GM23338 (cell line): ENCODE measurements at regions not wholly inside any gene's neighbourhood (a gene's known extent, or its start where the extent isn't known, plus 50 kb on each side); places are given as distances from the start of the nearest gene placed in this dataset.

Experiments
- ATAC-seq: fragments of 200-7000 bp; cut with Tn5 transposase; 3 replicates; pipeline ENCODE4 v1.9.1; 2020
- DNase-seq: peaks from one replicate; pipeline ENCODE4 v3.0.0-alpha.2; 2015; ENCODE audit warnings: low spot score
- H2AFZ ChIP-seq: fragments of 200-600 bp; sonication (generic); 2 replicates; pipeline ENCODE4 v1.8.0; 2016; ENCODE audit warnings: antibody characterized with exemption, mild to moderate bottlenecking, moderate library complexity
- H3F3A ChIP-seq: fragments of 200-600 bp; sonication (generic); replicated peaks from 2 replicates; pipeline ENCODE4 v1.8.0; 2017; ENCODE audit warnings: antibody characterized with exemption, mixed run types, low read depth
- H3K27ac ChIP-seq: fragments of 200-600 bp; sonication (generic); 2 replicates; pipeline ENCODE4 v1.6.1; 2016; ENCODE audit warnings: low read depth
- H3K27me3 ChIP-seq: fragments of 200-600 bp; sonication (generic); 2 replicates; pipeline ENCODE4 v1.8.0; 2016; ENCODE audit warnings: mild to moderate bottlenecking, mixed run types, moderate library complexity; ENCODE audit not compliant: insufficient read depth
- H3K36me3 ChIP-seq: fragments of 200-600 bp; sonication (generic); 2 replicates; pipeline ENCODE4 v1.8.0; 2016; ENCODE audit warnings: mild to moderate bottlenecking; ENCODE audit not compliant: insufficient read depth
- H3K4me1 ChIP-seq: fragments of 200-600 bp; sonication (generic); 2 replicates; pipeline ENCODE4 v1.8.0; 2016; ENCODE audit warnings: mild to moderate bottlenecking, moderate library complexity; ENCODE audit not compliant: insufficient read depth
- H3K4me2 ChIP-seq: fragments of 200-600 bp; sonication (generic); 2 replicates; pipeline ENCODE4 v1.7.1; 2017; ENCODE audit warnings: mixed run types
- H3K4me3 ChIP-seq: fragments of 200-600 bp; sonication (generic); 2 replicates; pipeline ENCODE4 v1.6.1; 2016; ENCODE audit warnings: mixed run types
- H3K79me2 ChIP-seq: fragments of 200-600 bp; sonication (generic); replicated peaks from 2 replicates; pipeline ENCODE4 v1.8.0; 2017; ENCODE audit warnings: mild to moderate bottlenecking; ENCODE audit not compliant: insufficient read depth
- H3K9me2 ChIP-seq: fragments of 200-600 bp; sonication (generic); 2 replicates; pipeline ENCODE4 v1.8.0; 2017; ENCODE audit not compliant: insufficient read depth
- H4K20me1 ChIP-seq: fragments of 200-600 bp; sonication (generic); replicated peaks from 2 replicates; pipeline ENCODE4 v1.8.0; 2017; ENCODE audit warnings: mild to moderate bottlenecking; ENCODE audit not compliant: insufficient read depth
- H3K27ac Mint-ChIP-seq: 2 replicates; pipeline ENCODE4 v1.8.0; 2020; ENCODE audit warnings: inconsistent platforms, mild to moderate bottlenecking, moderate library complexity, mixed read lengths
- H3K27me3 Mint-ChIP-seq: 3 replicates; pipeline ENCODE4 v1.8.0; 2022; ENCODE audit warnings: low read depth, mild to moderate bottlenecking, moderate library complexity, mixed read lengths, inconsistent platforms; ENCODE audit not compliant: insufficient read depth, poor library complexity
- H3K36me3 Mint-ChIP-seq: 3 replicates; pipeline ENCODE4 v1.8.0; 2021; ENCODE audit warnings: low read depth, mild to moderate bottlenecking, inconsistent platforms, moderate library complexity, mixed read lengths
- H3K4me1 Mint-ChIP-seq: 3 replicates; pipeline ENCODE4 v1.8.0; 2020; ENCODE audit warnings: mild to moderate bottlenecking, inconsistent platforms, mixed read lengths
- H3K4me3 Mint-ChIP-seq: 3 replicates; pipeline ENCODE4 v1.8.0; 2021; ENCODE audit warnings: moderate library complexity, mild to moderate bottlenecking, inconsistent platforms, mixed read lengths
- H3K9me3 Mint-ChIP-seq: 3 replicates; pipeline ENCODE4 v1.8.0; 2020; ENCODE audit warnings: moderate library complexity, mild to moderate bottlenecking, inconsistent platforms, mixed read lengths
- CTCF ChIP-seq, 2 experiments: fragments of 200-600 bp in 1 of 2; sonication (generic) in 1 of 2; conservative IDR thresholded peaks; 2 replicates each; pipeline versions ENCODE4 v1.5.1 to v1.6.1; 2016 to 2017; ENCODE audit warnings: antibody characterized with exemption in 2 of 2, low read depth in 2 of 2, mild to moderate bottlenecking in 2 of 2, moderate library complexity in 1 of 2
- ETS1 ChIP-seq: IDR thresholded peaks from 2 replicates; pipeline ENCODE4 v1.6.1; 2016; ENCODE audit warnings: antibody characterized with exemption
- EZH2 ChIP-seq: fragments of 200-600 bp; sonication (generic); IDR thresholded peaks from one replicate; pipeline ENCODE4 v1.8.0; 2017; ENCODE audit warnings: antibody characterized with exemption, mild to moderate bottlenecking, low read depth; ENCODE audit not compliant: unreplicated experiment
- EZH2phosphoT487 ChIP-seq: fragments of 200-600 bp; sonication (generic); IDR thresholded peaks from one replicate; pipeline ENCODE4 v1.8.1; 2018; ENCODE audit warnings: antibody characterized with exemption; ENCODE audit not compliant: unreplicated experiment
- JUNB ChIP-seq: IDR thresholded peaks from one replicate; pipeline ENCODE4 v1.6.1; 2016; ENCODE audit warnings: antibody characterized with exemption; ENCODE audit not compliant: unreplicated experiment
- NANOG ChIP-seq: IDR thresholded peaks from 2 replicates; pipeline ENCODE4 v1.6.1; 2016; ENCODE audit warnings: antibody characterized with exemption, borderline replicate concordance
- REST ChIP-seq: IDR thresholded peaks from one replicate; pipeline ENCODE4 v1.6.1; 2018; ENCODE audit warnings: antibody characterized with exemption; ENCODE audit not compliant: unreplicated experiment
- STAT1 ChIP-seq: IDR thresholded peaks from one replicate; pipeline ENCODE4 v1.6.1; 2016; ENCODE audit warnings: antibody characterized with exemption; ENCODE audit not compliant: unreplicated experiment
- ZNF331 ChIP-seq: fragments of 250-450 bp; sonication (Bioruptor Pico); IDR thresholded peaks from 2 replicates; pipeline ENCODE4 v1.5.0; 2020; ENCODE audit warnings: low read depth, mild to moderate bottlenecking, moderate library complexity
- ZNF462 ChIP-seq: fragments of 250-450 bp; sonication (Bioruptor Pico); IDR thresholded peaks from 2 replicates; pipeline ENCODE4 v1.5.0; 2020; ENCODE audit warnings: mild to moderate bottlenecking, moderate library complexity

- TF ChIP-seq ZNF462 (CRISPR knock-in tag), result no peak
Measured at GRCh38 chr18:28766721-28767120, 589.8 kb upstream of the CDH2 start (continued).

GRCh38 chr18:28766027-28766426 is 589.1 kb upstream of the CDH2 start:
- peaks cover 2% of the 10 kb centered on the region for H3K27me3 Mint-ChIP-seq
- H3K4me3 Mint-ChIP-seq, result no peak overlapping the region
- Histone ChIP-seq H2AFZ (no peak overlapping the region), H3K4me3 (no peak overlapping the region), H3K4me1 (no peaks in the 10 kb centered on the region), H3K27me3 (no peaks in the 10 kb centered on the region), H3K27ac (no peak overlapping the region), H3K36me3 (no peaks in the 10 kb centered on the region), H3K79me2 (no peaks in the 10 kb centered on the region), H3F3A (no peaks in the 10 kb centered on the region), H3K4me2 (no peak overlapping the region), H3K9me2 (no peaks in the 10 kb centered on the region), H4K20me1 (no peaks in the 10 kb centered on the region)
- H3K27ac Mint-ChIP-seq, result no peak overlapping the region
- no peaks in the 10 kb centered on the region for H3K9me3 Mint-ChIP-seq
- no peak for ATAC-seq
- no peaks in the 10 kb centered on the region for H3K36me3 Mint-ChIP-seq
- H3K4me1 Mint-ChIP-seq, result no peaks in the 10 kb centered on the region
- no peak for DNase-seq
- no peak for TF ChIP-seq NANOG
- TF ChIP-seq ETS1, result no peak
- TF ChIP-seq REST, result no peak
- no peak for TF ChIP-seq CTCF (conservative IDR thresholded peaks at IDR 0.05; ENCODE audit: low read depth in 2 of 2)
- no peak for TF ChIP-seq EZH2
- no peak for TF ChIP-seq EZH2phosphoT487
- TF ChIP-seq STAT1, result no peak
- no peak for TF ChIP-seq JUNB
- TF ChIP-seq ZNF331, result no peak
